GM18907 (cell line): ENCODE measurements at regions not wholly inside any gene's neighbourhood (a gene's known extent, or its start where the extent isn't known, plus 50 kb on each side); places are given as distances from the start of the nearest gene placed in this dataset.

Experiments
- ATAC-seq: cut with Tn5 transposase; IDR thresholded peaks from one replicate; pipeline ENCODE4 v1.9.1; 2021; ENCODE audit warnings: mild to moderate bottlenecking, moderate library complexity; ENCODE audit not compliant: unreplicated experiment

DNA sequence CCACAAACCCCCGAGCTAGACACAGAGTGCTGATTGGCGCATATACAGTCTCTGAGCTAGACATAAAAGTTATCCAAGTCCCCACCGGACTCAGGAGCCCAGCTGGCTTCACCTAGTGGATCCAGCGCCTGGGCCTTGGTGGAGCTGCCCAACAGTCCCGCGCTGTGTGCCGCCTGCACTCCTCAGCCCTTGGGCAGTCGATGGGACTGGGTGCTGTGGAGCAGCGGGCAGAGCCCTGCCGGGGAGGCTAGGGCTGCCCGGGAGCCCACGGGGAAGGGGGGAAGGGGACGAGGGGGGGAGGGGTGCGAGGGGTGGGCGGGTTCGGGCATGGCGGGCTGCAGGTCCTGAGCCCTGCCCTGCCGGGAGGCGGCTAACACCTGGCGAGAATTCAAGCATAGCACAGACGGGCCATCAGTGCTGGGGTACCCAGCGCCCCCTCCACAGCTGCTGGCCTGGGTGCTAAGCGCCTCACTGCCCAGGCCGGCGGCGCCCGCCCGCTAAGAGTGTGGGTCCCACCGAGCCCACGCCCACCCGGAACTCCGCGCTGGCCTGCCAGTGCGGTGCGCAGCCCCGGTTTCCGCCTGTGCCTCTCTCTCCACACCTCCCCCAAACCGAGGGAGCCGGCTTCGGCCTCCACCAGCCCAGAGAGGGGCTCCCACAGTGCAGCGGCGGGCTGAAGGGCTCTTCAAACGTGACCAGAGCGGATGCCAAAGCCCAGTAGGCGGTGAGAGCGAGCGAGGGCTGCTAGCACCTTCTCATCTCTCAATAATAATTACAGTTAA lies 391.2 kb upstream of the NUDT12 start:
- no peak for ATAC-seq

DNA sequence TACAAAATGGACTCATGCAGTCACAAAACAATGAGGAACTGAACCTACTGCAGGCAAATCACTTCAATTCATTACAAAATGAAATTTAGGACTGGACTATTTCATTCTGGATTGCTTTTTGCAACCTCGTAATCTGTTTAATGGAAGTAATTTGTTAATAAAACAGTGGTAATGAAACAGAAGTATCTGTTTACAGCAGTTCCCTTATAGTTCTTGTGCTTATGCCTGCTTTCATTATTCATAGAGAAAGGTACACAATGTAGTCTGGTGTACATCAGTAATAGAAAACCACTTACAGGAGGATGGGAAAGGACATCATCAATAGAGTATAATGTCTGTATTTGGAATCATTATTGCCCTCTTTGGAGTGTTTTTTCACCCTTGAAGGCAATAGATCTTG lies 389.2 kb upstream of the NUDT12 start:
- ATAC-seq: no peak

DNA sequence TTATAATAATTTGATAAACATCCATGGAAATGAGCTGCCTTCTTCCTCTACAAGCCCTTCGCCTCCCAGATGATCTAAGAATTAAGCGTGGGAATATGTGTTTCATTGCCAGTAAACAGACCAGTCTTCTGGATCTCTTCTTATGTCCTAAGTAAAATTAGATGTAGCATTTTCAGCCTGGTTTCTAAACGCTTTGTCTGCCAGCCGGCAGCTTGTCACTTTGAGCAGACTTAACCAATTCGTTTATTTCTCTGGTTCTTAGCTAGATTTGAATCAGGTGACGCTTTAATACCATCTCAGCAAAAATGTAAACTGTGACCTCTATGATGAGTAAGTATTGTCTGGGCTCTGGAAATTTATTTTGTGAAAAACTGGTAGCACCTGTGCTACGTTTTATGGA lies 380.6 kb upstream of the NUDT12 start:
- ATAC-seq: no peak

DNA sequence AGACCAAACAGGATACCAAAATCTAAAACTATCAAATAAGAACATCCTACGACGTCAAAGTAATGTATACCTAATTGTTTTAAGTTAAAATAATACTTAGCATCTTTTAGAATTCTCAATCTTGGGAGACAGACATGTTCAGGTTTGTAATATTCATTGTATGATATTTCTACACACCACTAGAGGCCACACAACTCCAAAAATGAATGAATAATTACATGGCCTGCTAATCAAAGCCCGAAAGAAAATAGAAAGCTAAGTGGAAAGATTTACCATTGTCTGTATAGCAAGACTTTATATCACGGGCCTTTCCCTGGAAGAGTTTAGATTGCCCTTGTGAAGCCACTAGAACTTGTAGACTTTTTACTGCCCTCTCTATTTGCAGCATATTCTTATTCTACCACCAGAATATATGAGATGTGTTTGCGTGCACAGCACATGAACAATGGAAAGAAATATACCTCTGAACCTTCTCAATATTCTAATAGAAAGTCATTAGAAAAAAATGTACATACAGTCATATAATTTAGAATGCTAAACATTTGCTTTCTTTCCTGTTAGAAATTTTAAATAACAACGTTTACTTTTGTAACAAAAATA lies 380.1 kb upstream of the NUDT12 start:
- ATAC-seq: no peak

DNA sequence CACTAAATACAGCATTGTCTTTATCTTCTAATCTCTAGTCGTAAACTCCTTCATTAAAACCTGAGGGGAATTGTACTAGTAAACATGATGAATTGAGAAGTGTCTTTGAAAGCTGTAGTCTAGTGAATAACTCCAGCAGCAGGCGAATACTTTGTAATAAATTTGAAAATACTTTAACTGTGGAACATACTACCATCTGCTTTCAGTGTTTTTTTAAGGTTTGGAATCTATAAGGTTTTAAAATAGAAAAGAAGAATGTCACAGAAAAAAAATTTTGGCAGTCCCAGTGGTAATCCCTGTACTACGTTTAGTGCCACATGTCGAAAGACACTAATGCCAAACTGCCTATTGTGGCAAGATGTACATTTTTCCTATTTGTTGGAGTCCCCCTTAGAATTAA lies 379.0 kb upstream of the NUDT12 start:
- ATAC-seq: no peak

DNA sequence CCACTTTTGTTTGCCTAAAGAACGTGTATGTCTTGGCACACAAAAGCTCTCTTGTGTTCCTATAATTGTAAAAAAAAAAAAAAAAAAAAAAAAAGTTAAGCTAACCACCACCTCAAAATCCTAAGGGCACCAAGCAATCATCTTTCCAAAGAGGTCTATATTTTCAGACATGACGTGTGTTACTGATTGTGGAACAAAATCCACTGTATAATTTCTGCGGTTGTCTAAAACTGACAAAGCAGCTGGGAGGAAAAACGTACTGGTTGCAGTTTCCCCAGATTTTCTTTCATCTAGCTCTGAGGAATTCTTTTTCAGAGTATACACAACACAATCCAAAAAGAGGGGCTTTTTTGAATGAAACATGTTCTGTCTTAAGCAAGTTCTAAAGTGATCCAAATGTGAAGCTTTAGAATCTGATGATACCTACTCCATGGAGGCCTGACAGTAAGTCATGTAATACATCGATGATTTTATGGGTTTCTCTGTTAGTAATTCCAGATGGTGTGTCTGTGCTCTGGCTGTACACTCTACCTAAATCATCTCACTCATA lies 375.6 kb upstream of the NUDT12 start:
- no peak for ATAC-seq

DNA sequence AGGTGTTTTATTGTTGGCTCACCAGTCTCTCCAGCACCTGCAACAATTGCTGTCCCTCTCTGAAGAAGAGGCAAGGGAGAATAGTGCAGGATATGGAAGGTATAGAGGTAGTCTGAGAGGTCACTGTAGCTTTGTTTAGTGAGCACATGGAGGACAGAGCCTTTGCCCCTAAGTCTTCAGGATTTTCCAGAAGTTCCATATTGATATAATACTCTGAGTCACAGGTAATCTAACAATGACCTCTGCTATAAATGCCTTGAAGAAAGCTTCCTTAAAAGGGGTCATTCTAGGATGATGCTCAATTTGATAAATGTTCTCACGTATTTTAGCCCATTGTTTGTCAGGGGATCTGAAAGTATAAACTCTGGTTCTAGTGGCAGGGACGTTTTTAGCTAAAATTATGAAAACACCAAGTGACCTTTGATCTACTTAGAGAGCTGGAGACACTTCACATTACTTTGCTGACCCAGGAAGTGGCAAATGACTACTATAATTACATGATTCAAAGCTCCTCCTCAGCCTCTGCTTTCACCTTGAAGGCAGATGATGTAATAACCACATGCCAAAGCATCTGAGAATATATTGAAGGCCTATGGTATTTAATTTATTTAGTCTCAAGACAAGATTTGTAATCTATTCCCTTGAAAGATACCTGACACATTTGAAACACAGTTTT lies 366.9 kb upstream of the NUDT12 start:
- ATAC-seq: no peak

DNA sequence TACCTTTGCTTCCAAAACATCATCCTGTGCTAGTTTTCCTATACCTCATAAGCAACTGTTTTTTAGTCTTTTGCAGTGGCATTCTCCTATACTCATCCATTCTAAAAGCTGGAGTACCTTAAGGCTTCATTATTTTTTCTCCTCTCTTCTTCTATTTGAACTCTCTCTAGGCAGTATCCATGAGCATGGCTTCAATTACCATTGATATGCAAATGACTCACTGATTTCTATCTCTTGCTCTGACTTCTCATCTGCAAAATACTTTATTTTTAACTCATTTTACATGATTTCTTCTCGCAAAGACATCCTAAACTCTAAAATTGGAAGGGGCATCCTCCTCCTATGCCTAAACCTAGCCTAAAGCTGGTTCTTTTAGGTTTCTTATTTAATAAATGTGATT lies 365.1 kb upstream of the NUDT12 start:
- no peak for ATAC-seq

DNA sequence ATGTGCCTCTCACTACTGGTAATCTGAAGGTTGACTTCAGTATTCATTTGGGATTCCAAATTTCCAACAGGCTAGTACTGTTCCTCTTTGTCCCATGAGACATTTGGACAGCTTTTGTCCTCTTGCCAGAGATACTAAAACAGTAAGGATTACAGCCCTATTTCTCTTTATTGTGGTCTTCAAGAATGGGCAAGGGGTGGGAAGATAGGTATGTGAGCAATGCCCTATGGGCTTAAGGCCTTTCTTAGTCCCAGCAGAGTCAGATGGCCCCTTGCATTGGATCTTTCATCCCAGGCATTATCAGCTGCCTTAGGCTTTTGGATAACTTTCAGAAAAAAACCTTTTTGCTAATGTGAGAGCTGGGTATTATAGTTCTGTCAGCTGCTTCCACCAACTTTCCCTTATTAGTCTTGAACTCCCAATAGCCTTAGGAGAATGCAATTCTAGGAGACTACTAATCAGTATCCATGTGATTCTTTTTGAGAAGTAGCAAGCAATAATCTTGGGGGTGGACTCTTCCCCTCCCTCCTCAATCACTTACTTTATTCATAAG lies 361.1 kb upstream of the NUDT12 start:
- ATAC-seq: no peak

DNA sequence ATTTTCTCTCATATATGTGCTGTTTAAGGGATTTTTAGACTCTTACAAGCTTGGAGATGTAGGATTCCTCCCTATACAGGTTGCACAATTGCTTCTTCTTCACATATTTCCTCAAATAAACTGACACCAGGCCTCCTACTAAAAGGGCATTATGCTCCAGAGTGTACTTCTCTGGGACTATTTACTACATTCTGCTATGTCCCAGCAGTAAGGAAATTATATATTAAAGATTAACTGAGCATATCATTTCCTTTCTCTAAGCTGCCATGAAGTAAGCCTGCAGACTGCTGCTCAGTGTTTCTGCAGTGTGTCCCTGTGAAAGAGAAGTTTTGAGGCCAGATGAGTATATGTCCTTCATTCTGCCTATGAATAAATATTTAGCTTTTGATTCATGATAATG lies 356.9 kb upstream of the NUDT12 start:
- ATAC-seq: no peak

DNA sequence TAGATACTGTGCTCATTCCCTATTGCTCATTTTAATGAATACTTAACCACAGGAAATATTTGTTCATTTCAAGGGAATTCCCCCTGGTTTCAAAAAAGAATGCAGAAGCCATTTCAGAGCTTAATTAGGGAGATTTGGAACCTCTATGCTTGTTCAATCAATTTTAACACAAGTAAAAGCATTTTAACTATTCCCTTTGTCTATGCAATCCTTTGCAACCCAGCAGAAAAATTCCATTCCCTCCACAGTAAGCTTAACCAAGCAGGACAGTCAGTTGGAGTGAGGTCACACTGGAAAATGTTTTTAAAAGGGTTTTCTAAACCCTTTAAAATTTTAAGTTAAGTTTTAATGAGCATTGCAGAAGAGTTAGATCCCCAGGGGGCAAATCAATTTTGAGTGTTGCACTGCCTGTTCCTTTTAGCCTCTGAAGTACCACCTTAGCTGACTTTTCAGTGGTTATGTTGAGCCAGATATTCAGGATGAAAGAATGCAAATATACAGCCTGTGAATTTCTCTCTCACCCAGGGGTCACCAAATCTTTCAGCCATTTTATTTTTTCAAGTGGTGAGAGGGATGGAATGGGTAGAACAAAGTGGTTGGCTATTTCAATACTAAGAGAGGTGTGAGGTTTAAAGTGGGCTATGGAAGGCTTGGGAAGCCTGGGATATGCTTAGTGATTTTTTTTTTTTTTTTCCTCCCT lies 356.2 kb upstream of the NUDT12 start:
- ATAC-seq: no peak

DNA sequence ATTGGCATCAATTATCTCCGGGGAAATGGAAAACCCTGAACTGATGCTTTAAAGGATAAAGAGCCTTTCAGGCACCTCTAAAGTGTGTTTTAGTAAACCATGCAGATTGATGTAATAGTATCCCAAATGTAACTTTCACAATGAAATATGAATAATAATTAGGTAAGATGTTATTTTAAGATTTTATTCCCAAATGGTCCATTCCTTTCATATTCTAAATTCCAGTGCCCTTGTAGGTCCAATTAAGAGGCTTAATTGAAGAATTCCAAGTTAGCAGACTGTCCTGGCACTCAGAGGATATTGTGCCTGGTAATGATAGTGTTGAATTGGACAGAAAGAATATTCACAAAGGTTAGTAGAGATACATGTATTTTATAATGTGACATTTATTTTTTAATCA lies 352.5 kb upstream of the NUDT12 start:
- no peak for ATAC-seq

DNA sequence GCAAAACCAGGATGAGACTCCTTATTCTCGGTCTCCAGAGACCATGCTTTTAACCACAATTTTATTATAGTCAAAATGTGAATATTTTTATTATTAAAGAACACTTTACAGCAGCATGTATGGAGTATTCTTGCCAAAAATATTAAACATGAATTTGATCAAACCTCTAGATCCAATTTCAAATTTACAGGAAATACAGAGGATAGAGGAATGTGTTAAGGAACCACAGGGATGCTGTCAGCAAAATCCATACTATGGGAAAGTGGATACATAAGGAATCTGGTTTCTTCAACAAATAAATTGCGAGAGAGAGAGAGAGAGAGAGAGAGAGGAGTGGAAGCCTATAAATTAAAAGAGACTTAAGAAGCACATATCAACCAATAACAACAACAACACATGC lies 348.2 kb upstream of the NUDT12 start:
- ATAC-seq: no peak

DNA sequence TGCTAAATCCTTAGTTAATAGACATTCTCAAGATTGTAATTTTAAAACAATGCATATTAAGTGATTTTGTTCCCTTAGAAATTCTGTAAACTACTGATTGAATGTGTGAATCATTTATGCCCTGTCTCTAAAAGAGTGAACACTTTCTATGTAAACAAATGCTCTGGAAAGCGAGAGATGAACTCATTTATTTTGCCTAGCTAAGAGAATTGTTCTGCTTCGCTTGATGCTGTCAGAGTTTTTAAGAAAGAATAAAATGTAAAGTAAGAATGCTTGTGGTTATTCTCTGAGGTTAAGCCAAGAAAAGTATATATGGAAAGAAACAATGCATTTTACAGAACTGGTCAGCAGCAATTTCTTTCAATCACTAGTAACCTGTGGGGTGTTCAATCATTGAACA lies 347.4 kb upstream of the NUDT12 start:
- no peak for ATAC-seq

DNA sequence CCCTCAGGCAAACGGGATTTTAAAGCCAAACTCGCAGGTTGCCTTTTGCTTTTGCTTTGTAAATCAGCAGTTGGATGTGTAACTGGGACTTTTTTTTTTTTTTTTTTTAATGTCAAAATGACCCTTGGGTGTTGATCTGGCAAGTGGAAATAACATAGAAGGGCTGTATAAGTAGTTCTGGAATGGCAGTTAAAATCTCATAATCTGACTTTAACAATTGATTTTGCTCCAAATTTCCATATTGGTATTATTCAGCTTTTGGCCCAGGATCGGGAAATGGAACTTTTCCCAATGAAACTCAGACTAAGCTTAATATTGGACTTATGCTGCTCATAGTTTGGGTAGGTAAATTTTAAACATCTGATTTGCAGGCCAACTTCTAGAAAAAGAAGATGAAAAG lies 346.8 kb upstream of the NUDT12 start:
- no peak for ATAC-seq

DNA sequence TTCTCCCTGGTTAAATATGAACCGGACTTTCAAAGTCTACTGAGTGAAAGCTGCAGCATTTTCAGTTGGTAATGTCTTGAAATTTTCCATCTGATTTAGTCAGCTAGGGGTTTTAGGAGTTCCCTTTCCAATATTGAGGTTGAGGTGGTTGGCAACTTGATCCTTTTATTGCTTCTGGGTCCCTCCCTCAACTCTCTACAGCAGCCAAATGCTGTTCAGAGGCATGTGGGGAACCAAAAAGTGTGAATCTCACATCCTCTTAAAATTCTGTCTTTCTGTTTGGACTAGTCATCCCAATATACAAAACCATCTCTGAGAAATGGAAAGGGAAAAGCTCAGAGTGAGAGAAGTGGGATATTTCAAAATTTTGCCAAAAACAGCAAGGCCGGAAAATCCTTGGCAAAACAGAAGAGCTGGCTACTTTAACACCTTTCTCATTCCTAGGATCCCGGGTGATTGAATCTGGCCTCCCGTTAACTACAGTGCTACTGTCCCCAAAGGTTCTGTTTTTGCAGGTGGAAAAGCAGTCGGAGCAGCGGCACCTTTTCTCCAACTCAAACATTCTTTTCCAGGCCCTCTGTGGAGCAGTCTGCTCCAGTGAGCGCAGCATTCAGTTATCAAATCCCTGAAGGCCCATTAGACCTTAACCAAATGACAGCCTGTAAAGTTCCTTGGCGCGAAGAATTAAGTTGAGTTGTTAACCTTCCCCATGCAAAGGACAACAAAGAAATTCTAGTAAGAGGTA lies 345.9 kb upstream of the NUDT12 start:
- ATAC-seq: no peak

DNA sequence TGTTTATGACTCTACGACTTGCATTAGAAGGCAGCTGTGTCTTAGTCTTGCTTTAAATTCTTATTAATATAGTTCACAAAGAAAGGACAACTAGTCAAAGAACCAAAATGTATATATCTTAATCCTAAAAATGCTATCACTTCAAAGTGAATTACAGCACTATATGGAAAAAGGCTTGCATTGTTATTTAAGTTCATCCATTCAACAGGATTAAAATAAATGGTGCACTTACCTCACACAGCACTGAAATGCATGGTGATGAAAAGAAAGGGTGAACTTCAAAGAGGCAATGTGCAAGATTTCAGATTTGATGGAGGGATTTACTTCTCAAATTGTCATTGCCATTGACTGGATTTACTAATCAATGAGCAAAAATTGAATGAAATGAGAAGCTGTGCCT lies 344.4 kb upstream of the NUDT12 start:
- no peak for ATAC-seq

DNA sequence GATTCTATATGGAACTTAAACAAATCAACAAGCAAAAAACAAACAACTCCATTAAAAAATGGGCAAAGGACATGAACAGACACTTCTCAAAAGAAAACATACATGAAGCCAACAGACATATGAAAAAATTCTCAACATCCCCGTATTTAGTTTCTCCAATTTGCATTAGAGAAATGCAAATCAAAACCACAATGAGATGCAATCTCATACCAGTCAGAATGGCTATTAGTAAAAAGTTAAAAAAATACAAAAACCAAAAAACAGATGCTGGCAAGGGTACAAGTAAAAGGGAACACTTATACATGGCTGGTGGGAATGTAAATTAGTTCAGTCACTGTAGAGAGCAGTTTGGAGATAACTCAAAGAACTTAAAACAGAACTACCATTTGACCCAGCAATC lies 342.1 kb upstream of the NUDT12 start:
- no peak for ATAC-seq

DNA sequence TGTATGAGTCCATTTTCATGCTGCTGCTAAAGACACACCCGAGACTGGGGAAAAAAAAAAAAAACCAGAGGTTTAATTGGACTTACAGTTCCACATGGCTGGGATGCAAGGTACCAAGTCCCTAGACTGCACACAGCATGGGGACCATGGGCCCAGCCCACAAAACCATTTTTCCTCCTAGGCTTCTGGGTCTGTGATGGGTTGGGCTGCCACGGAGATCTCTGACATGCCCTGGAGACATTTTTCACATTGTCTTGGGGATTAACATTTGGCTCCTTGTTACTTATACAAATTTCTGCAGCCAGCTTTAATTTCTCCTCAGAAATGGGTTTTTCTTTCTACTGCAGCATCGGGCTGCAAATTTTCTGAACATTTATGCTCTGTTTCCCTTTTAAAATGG lies 340.3 kb upstream of the NUDT12 start:
- no peak for ATAC-seq

DNA sequence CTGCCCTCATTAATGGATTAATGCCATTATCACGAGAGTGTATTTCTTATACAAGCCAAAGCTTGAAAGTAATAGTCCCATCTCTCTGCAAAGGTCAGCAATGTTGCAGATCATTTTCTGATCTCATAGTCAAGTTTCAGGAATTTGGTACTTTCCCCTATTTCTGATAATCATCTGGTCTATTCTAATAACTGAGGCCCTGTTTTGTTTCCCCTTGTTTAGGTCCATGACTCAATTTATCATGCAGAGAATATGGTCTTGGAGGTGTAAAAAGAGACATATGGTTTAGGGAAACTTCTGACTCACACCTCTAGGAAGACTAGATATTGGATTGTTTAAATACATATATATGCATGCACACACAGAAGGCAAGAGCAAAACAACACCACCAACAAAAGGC lies 339.3 kb upstream of the NUDT12 start:
- no peak for ATAC-seq
